ENCODE measurements at regions not wholly inside any gene's neighbourhood (a gene's known extent, or its start where the extent isn't known, plus 50 kb on each side); places are given as distances from the start of the nearest gene placed in this dataset.

- Histone ChIP-seq H3K4me1 (ENCODE audit: control insufficient read depth in 4 of 4, insufficient read depth in 4 of 4, low read length in 3 of 4) (no peaks in the 10 kb centered on the region), H3K27me3 (ENCODE audit: control insufficient read depth in 4 of 4, insufficient read depth in 4 of 4, low read length in 3 of 4) (no peaks in the 10 kb centered on the region), H3K36me3 (ENCODE audit: control insufficient read depth in 4 of 4, insufficient read depth in 3 of 4, low read depth in 1 of 4, low read length in 3 of 4) (no peaks in the 10 kb centered on the region), H3K27ac (ENCODE audit: low read depth in 1 of 2, low read length in 2 of 2) (no peak overlapping the region), H3K4me3 (ENCODE audit: low read depth in 1 of 3, low read length in 3 of 3) (no peak overlapping the region), H3K9me3 (ENCODE audit: control insufficient read depth in 4 of 4, low read length in 3 of 4) (no peaks in the 10 kb centered on the region), H3K9ac (ENCODE audit: low read depth in 1 of 2, low read length in 2 of 2) (no peak overlapping the region)
- WGBS: 71% methylated on average over 4 of the region's 4 CpGs
- DNase-seq (ENCODE audit: low spot score): no peak
- TF ChIP-seq RAD21 (IDR thresholded peaks at IDR 0.05) (no peak), EGR1 (IDR thresholded peaks at IDR 0.05; ENCODE audit: low read depth in 2 of 2) (no peak), ATF3 (IDR thresholded peaks at IDR 0.05) (no peak)
These were observed 63.4 kb upstream of the LEKR1 start for GRCh38 chr3:156762631-156763185.

GRCh38 chr3:156763386-156763785 lies 62.8 kb upstream of the LEKR1 start:
- H3K9ac ChIP-seq (ENCODE audit: low read depth in 1 of 2, low read length in 2 of 2): no peak overlapping the region
- H3K36me3 ChIP-seq (ENCODE audit: control insufficient read depth in 4 of 4, insufficient read depth in 3 of 4, low read depth in 1 of 4, low read length in 3 of 4): no peaks in the 10 kb centered on the region
- H3K4me3 ChIP-seq (ENCODE audit: low read depth in 1 of 3, low read length in 3 of 3): no peak overlapping the region
- no peak overlapping the region for H3K27ac ChIP-seq (ENCODE audit: low read depth in 1 of 2, low read length in 2 of 2)
- WGBS: 88% methylated on average over 2 of the region's 2 CpGs
- no peak for TF ChIP-seq TAF1 (conservative IDR thresholded peaks at IDR 0.05)
- no peak for TF ChIP-seq FOXA1 (IDR thresholded peaks at IDR 0.05)
- TF ChIP-seq EGR1 (IDR thresholded peaks at IDR 0.05; ENCODE audit: low read depth in 2 of 2): no peak
- TF ChIP-seq REST (IDR thresholded peaks at IDR 0.05): no peak
- TF ChIP-seq GABPA (IDR thresholded peaks at IDR 0.05 in 1 of 2, conservative IDR thresholded peaks at IDR 0.05 in 1 of 2): no peak
- TF ChIP-seq NR2F2 (IDR thresholded peaks at IDR 0.05): no peak
- TF ChIP-seq SP1 (IDR thresholded peaks at IDR 0.05): no peak
- TF ChIP-seq JUND (IDR thresholded peaks at IDR 0.05): no peak
- no peak for TF ChIP-seq CTCF (IDR thresholded peaks at IDR 0.05; ENCODE audit: low read depth, low read length, missing input control)
- TF ChIP-seq HNF4G (IDR thresholded peaks at IDR 0.05): no peak
- no peak for TF ChIP-seq YY1 (IDR thresholded peaks at IDR 0.05)
- TF ChIP-seq ZBTB33 (IDR thresholded peaks at IDR 0.05): no peak
- no peak for TF ChIP-seq RAD21 (IDR thresholded peaks at IDR 0.05)
- TF ChIP-seq MAX (IDR thresholded peaks at IDR 0.05): no peak
- no peak for TF ChIP-seq HNF4A (conservative IDR thresholded peaks at IDR 0.05)
- no peak for TF ChIP-seq ATF3 (IDR thresholded peaks at IDR 0.05)
- no peak for TF ChIP-seq FOXA2 (IDR thresholded peaks at IDR 0.05)
- H3K27me3 ChIP-seq (ENCODE audit: control insufficient read depth in 4 of 4, insufficient read depth in 4 of 4, low read length in 3 of 4): no peaks in the 10 kb centered on the region
- no peak for DNase-seq (ENCODE audit: low spot score)
- H3K4me1 ChIP-seq (ENCODE audit: control insufficient read depth in 4 of 4, insufficient read depth in 4 of 4, low read length in 3 of 4): no peaks in the 10 kb centered on the region
- H3K9me3 ChIP-seq (ENCODE audit: control insufficient read depth in 4 of 4, low read length in 3 of 4): no peaks in the 10 kb centered on the region

Measured in liver (tissue), 8 donors.